ENCODE measurements at regions not wholly inside any gene's neighbourhood (a gene's known extent, or its start where the extent isn't known, plus 50 kb on each side); places are given as distances from the start of the nearest gene placed in this dataset.
"Not testable (repeated sequence)": the region's sequence is repeated elsewhere in the genome, so short reads cannot be mapped to it uniquely, and the experiment has no call there.

DNA sequence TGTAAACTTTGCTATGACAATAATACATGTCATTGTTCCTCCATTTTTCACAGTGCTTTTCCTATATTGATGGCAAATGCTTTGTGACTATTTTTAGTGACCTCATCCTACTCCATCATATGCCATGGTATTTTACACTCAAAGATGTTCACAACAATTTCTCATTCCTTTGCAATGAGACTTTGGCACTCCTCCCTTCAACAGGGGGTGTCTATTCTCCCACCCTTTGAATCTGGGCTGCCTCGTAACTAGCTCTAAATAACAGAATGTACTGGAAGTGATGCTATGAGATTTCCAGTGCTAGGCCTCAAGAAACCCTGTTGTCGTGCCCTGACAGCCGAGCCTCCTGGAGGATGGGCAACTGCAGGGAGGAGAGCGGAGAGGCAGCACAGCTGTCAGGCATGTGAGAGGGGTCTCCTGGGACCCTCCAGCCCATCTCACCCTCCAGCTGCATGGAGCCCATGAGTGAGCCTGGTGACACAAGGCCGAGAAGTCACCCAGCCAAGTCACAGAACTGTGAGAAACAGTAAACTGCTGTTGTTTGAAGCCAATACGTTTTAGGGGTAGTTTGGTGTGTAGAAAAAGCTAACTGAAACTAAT, 103.1 kb upstream of the APCDD1 start:
- DNase-seq (ENCODE audit: low read depth in 2 of 2): no peak

DNA sequence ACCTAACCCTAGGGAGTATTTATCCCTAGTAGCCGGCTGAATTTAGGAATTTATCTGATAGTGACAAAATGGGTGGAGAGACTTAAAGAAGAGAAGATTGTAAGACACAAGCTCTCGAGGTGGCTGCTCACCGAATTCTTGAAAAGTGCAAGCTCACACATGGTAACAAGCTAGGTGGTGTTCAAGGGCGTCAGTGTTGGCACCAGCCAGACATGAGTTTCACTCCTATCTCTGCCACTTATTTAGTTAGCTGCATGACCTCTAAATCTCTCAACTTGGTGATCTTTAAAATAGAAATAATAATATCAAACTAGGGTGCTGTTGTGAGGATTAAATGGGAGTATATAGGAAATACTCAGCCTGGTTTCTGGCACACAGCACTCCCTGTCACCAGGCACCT, 102.6 kb upstream of the APCDD1 start:
- DNase-seq (ENCODE audit: low read depth in 2 of 2): no peak

DNA sequence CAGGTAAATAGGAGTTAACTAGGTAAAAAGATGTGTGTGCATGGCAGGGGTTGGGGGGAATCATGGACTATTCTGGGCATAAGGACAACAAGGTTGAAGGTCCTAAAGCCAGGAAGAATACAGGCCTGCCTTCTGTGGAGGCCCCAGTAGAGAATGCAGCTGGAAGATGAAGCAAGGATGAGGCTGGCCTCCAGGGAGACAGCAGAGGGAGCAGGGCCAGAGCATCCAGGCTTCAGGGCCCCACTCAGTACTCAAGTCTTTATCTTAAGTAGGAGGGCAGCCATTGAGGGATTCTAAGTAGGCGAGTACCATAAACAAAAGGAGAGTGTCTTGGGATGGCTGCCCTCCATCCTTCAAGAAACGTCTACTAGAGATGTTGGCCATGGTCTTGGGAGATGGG, 101.8 kb upstream of the APCDD1 start:
- DNase-seq (ENCODE audit: low read depth in 2 of 2): no peak

DNA sequence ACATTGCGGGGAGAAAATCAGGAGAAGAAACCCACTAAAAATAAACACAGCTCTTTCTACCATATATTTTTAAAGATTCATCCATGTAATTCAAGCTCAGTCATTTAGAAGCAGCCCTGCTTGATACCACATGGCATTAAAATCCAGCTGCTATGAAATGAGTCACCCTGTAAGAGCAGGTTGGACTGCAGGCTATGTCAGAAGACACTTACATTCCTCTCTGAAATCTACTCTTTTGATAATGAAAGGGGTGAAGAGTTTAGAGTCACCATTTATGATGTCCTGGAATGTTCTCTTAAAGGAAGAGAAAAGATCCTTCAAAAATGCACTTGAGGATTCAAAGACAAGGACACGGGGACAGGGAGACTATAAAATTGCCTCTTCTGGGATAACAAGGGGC, 100.6 kb upstream of the APCDD1 start:
- no peak for DNase-seq (ENCODE audit: low read depth in 2 of 2)

DNA sequence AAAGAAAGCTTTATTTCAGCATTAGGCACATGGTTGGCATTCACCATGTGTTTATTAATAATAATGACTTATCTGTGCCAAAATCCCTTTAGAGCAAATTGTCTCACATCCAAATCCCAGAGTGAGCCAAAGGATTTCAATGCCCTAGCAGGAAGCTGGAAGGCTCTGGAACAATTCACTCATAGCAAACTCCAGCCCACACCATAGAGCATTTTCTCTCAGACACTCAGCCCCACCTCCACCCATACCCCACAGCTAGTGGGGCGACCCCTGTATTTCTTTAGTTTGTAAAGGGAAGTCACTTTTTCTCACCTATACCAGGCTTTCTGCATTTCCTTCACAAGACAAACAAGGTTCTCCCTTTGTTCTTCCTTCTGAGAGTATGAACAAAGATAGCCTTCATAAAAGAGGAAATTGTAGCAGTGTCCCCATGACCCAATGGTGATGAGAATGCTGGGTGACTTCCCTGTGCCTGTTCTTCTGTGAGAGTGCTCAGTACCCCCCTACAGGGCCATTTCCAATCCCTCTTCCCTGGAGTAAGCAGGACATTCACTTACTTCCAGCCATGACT, 100.1 kb upstream of the APCDD1 start:
- DNase-seq (ENCODE audit: low read depth in 2 of 2): no peak

DNA sequence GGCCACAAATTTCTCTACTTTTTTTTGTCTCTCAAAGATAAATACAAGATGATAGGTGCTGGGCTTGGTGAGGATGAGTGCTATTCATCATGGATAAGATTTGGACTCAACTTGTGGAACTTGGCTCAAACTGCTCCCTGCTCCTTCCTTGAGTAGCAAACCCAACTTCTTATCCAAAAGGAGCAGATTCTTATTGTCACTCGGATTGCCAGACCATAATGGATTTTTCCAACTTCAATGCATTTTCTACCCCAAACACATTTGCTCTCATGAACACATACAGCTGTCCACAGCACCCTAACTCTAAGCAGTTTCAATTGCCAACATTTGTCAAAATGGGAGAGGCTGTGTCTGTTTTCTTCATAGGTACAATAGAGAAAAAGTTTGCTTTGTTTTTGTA, 99.5 kb upstream of the APCDD1 start:
- DNase-seq (ENCODE audit: low read depth in 2 of 2): no peak

DNA sequence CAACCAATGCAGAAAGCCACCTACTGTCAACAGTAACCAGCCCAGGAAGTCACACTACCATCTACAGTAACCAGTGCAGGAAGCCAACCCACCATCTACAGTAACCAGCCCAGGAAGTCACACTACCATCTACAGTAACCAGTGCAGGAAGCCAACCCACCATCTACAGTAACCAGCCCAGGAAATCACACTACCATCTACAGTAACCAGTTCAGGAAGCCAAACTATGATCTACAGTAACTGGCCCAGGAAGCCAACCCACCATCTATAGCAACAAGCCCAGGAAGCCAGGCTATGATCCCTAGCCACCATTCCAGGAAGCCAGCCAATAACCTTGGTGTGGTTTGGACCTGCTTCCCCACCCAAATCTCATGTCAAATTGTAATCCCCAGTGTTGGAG, 97.4 kb upstream of the APCDD1 start:
- DNase-seq (ENCODE audit: low read depth in 2 of 2): not testable (repeated sequence)

DNA sequence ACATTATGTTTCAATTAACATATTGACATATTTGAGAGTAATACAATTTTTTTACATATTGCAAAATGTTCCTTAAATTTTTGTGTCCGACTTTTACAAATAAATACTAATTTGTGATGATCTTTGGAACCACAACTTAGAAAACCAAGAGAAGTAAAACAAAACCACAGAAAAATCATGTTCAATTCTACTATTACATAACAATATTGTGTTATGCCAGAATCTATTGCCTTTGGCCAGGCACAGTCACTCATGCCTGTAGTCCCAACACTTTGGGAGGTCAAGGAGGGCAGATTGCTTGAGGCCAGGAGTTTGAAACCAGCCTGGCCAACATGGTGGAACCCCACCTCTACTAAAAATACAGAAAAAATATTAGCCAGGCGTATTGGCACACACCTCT, 92.8 kb upstream of the APCDD1 start:
- DNase-seq (ENCODE audit: low read depth in 2 of 2): no peak

DNA sequence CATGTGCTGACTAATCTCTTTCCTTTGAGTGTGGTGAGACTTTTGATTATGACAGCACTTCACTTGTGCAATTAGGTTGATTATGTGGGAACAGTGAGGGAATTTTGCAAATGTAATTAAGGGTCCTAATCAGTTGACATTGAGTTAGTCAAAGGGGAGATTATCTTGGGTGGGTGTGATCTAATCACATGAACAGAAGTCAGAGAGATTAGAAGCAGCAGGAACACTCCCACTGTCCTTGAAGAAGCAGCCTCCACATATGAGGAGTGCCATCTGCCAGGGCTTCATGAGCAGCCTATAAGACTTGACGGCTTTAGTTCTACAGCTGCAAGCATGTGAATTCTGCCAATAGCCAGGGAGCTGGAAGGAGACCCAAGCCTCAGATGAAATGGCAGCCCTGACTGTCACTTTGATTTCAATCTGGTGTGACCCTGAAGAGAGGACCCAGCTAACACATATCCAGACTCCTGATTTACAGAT, 89.4 kb upstream of the APCDD1 start:
- DNase-seq (ENCODE audit: low read depth in 2 of 2): no peak

DNA sequence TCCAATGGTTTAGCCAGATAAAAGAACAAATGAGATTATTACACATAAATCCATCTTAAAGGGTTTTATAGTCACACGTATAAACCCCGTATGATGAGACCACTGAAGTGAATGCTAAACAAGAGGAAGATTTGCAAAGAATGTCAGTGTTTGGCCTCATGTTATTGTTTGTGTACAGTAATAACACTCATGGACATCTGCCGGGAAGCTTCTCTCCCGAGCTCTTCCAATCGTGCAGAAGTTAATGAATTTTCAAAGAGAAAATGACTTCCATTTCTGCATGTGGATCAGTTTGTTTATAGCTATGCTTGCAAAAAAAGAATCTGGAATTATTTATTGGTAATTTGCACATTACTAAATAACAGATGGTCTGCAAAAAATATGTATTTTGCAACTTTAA, 88.5 kb upstream of the APCDD1 start:
- DNase-seq (ENCODE audit: low read depth in 2 of 2): no peak

DNA sequence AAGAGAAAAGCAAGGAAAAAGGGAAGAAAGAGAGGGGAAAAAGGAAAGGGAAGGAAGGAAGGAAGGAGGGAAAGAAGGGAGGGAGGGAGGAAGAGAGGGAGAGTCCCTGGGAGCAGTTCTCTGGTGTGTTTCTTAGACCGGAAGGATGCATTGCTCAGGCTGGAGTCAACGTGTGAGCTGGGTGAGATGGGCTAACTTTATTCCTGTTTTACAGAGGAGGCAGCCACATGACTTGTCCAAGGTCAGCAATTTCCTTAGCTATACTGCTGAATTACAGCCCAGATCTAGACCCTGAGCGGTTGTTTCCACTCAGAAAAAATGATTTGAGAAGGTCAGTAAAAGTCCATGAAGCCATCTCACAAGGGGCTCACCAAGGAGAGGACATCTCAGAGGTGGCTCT, 86.6 kb upstream of the APCDD1 start:
- no peak for DNase-seq (ENCODE audit: low read depth in 2 of 2)

DNA sequence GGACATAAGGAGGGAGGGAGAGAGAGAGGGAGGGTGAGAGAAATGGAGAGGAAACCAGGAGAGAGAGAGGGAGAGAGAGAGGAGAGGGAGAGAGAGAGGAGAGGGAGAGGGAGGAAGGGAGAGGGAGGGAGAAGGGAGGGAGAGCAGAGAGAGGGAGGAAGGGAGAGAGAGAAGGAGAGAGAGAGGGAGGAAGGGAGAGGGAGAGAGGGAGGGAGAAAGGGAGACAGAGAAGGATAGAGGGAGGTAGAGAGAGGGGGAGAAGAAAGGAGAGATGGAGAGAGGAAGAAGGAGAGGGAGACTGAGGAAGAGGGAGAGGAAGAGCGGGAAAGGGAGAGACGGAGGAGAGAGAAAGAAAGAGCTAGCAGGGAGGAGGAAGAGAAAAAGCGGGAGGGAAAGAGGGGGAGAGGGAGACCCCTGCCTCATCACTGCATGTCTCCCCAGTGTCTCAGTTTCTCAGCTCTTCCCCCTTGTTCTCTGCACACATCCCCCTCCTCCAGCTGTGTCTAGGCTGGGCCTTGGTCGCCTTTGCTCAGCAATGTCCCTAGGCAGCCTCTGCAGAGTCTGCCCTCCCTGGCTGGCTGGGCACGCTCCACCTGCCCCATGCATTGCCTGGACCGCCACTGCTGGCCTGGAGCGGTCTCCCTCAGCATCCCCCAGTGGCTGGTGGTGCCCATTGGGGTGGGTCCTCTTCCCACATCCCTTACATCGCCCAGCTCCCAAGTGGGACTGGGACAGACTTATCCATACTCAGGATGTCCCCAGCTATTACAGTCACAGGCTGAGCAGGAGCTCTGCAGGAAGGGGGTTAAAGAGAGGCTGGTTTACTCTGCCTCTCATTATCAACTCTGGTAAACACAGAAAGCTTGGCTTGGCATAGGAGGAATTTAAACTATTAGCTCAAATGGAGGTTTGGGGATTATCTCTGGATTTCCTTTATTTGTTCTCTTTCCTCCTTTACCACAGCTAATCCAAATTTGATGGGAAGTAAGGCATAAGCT, 85.7 kb upstream of the APCDD1 start:
- DNase-seq (ENCODE audit: low read depth in 2 of 2): no peak

DNA sequence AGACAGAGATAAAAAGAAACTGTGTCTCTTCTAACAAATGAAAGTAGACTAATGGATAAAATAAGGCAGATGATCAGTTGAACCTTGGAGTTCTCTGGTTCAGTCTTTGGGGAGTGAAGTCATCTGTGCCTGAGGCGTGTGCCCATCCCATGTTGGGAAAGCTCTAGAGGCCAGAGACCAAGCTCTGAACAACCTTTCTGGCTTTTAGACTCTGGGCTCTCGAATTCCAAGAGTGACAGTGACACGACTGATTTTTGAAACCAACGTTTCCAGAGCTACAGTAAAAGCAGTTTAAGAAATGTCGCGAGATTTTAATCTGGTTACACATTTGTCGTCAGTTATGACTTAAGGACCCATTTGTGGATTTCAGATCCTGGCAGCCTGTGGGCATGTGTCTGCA, 83.7 kb upstream of the APCDD1 start:
- no peak for DNase-seq (ENCODE audit: low read depth in 2 of 2)

DNA sequence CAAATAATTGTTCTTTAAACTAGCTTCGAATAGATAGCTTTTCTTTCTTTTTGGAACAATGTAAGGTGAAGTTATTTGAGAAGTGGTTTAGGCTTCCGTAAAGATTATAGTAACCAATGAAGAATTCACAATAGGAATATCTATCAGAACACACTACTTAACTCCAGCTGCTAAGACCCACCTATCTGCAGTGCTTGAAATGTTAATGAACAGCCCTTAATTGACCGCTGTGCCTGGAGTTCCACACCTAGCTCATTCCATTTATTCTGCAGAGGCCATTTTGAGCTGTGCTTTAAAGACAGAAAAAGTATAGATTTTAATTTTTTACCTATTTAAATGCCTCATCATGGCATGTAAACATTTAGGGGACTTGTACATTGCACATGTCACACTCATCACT, 83.3 kb upstream of the APCDD1 start:
- DNase-seq (ENCODE audit: low read depth in 2 of 2): no peak

DNA sequence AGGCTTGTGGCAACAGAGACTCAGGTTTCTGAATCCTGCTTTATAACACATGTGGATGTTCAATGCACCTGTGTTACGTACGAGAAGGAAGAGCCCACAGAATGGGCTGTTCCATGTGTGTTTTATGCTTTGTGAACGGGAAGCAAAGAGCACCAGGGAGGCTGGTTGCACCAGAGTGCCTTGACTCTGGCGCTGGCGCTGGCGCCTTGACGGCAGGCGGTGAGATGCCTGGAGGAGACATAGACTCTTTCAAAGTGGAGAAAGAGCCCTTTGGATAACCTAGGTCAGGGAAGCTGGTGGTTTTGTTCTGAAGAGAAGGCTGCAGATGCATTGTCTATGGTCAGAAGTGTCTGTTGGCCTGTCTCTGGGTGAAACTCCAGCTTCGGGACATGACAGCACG, 80.2 kb upstream of the APCDD1 start:
- no peak for DNase-seq (ENCODE audit: low read depth in 2 of 2)

DNA sequence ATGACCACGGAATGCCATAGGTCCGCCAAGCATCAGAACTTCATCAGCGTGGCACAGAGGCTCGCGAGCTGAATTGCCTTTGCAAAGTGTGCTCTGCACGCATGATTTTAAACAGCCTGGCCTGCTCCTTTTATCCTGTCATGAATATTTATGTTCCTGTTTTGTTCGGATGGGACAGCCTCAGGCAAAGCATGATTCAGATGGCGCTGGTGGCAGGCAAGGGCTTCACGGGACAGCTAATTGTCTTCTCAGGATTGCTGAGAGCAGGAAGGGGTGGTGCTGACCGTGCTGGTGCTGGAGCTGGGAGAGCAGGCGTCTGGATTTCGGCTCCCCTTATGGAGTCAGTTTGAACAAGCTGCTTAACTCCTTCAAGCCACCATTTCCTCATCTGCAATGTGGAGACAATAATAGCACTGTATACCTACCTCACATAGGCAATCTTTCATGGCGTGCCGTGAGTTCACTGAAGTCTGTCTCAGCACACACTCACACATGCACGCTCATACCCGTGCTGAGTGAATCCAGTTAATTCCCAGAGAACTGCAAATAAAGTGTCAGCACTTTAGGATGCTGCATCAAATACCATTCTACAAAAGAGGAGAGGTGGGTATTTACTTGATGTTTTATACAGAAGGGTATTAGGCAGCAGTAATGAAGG, 79.7 kb upstream of the APCDD1 start:
- DNase-seq (ENCODE audit: low read depth in 2 of 2): no peak

DNA sequence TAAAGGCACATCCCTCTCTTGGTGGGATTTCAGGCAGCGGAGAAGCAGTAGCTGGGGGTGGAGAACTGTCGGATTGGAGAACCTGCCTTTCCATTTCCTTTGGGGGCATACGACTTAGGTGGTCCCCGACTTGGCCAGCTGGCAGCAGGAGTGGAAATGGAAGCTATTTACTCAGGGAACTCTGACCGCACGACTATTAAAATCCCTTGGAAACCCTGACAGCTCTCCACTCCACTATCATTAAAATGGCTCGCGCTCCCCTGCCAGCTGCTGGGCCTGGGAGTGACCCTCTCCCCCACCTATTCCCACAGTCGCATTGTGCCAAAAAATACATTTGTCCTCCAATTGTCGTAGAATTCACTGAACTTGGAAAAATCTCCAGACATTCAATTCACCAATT, 77.7 kb upstream of the APCDD1 start:
- no peak for DNase-seq (ENCODE audit: low read depth in 2 of 2)

DNA sequence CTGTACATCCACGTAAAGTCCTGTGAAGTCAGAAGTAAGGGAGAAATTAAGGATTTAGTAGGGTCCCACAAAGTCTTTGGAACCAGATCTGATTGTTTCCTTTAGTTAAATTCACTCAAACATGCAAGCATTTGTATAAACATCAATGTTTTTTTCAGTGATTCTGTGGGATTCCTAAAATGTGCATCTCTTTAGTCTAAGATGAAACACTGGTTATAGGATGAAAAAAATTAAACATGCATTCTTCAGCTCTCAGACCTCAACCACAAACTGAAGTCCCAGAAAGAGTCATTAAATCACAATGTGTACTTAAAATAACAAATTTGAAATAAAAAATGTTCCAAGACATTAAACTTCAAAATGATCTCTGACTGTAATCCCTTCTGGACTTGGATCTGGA, 76.5 kb upstream of the APCDD1 start:
- no peak for DNase-seq (ENCODE audit: low read depth in 2 of 2)

DNA sequence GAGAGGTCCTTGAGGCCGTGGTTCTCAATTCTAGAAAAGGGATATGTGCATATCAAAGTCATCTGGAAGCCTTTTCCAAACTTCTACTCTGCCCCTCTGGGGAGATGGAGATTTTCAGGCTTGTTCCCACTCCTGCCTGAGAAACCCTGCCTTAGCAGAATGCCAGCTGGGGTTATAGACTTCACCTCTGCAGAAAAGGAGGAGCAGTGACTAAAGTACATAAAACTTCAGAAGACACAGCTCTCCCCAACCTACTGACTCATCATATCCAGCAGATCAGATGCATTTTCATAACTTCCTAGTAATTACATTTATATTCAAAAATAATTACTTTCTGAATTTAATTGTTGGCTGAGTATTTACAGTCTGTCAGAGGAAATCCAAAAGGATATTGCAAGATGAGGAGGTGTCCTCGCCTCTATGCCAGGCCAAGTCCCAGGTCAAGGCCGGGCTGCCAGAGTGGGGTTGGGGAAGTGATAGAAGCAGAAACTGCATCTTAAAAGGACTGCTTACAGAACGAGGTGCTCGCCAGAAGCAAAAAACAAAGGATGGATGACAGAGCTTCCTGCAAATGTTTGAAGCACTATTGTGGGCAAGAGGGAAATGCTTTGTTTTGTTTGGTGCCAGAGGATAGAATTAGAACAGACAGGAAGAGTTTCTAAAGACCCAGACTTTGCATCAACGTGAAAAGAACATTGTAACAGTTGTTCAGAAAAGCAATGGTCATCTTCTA, 75.6 kb upstream of the APCDD1 start:
- no peak for DNase-seq (ENCODE audit: low read depth in 2 of 2)

DNA sequence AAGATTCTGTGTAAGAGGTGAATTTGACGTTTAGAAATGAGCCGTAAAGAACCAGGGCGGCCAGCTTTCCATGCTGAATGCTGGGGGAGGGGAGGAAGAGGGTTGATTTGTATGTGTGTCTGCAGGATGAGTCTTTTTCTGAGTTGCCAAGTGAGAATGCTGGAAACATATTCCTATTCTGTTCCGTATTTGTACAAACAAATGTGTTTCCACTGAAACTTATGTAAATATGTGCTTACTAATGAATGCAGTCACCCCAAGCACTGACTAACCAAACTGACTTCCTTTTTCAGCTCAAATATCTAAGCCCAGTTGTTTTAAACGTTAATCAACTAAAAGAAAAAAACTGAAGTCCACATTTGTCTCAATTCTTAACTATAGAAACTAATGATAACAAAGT, 74.9 kb upstream of the APCDD1 start:
- DNase-seq (ENCODE audit: low read depth in 2 of 2): no peak

DNA sequence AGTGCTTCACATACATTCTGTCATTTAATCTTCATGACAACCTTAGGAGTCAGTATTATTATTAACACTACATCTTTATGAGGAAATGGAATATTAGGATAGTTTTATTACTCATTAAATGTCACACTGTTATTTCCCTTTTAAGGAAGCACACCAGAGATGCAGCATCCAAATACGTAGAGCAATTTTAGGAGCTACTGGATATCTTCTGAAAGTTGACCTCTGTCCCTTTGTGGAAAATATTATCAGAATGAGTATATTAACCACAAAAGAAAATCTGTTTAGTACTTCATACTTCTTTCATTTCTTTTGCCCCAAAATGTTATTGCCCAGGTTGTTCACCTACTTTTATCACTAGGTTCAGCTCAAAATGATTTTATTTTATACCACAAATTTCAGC, 72.9 kb upstream of the APCDD1 start:
- no peak for DNase-seq (ENCODE audit: low read depth in 2 of 2)

DNA sequence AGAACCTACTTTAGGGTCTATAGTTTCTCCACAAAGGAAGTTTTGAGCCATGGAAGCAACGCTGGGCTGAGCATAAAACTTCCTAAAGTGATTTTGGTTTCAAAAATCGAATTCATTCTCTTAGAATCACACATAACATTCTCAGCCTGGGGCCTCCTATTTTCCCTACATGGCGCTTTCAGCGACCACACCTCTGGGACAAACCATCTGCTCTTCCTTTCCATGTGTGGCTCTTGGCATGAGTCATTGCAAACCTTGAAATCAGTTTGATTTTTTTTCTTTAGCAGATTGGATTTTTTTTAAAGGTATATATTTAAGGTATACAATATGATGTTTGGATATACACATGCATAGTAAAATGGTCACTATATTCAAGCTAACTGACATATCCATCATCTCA, 72.5 kb upstream of the APCDD1 start:
- no peak for DNase-seq (ENCODE audit: low read depth in 2 of 2)

Measured in stimulated activated CD8-positive, alpha-beta memory T cell treated with anti-CD3 and anti-CD28 coated beads, Interleukin-2, amount 100 ng/mL, for 1 hour (primary cell).